H1 (cell line): ENCODE measurements at regions not wholly inside any gene's neighbourhood (a gene's known extent, or its start where the extent isn't known, plus 50 kb on each side); places are given as distances from the start of the nearest gene placed in this dataset.

Experiments used
- JUN ChIP-seq: IDR thresholded peaks from 2 replicates; pipeline ENCODE4 v1.6.1; 2011; ENCODE audit warnings: low read depth, mild to moderate bottlenecking, improper control_type of control experiment, low read length

- no peak for TF ChIP-seq JUN
These were observed 112.2 kb upstream of the NT5C1B start (continued) for GRCh38 chr2:18701546-18701945.
